GM12878 (cell line): ENCODE measurements at regions not wholly inside any gene's neighbourhood (a gene's known extent, or its start where the extent isn't known, plus 50 kb on each side); places are given as distances from the start of the nearest gene placed in this dataset.

Source experiments
- ATAC-seq: fragments of 200-7000 bp; cut with Tn5 transposase; 3 replicates; pipeline ENCODE4 v1.9.1; 2020; ENCODE audit warnings: mild to moderate bottlenecking, moderate library complexity
- BruUV-seq: library from RNA; stranded (reverse); fragments of 400-500 nt; replicated peaks from 2 replicates; lab custom pipeline; 2021; lab: Mats Ljungman, UMichigan
- CTCF ChIA-PET: fragments of 300-600 bp; sonication (Branson Sonifier 250); formaldehyde crosslinking; extraction: SDS; loops from one replicate; lab custom pipeline; 2021; ENCODE audit warnings: inconsistent platforms; lab: Yijun Ruan, JAX
- POLR2A ChIA-PET: fragments of 350-600 bp; formaldehyde crosslinking; extraction: SDS; loops from one replicate; lab custom pipeline; 2021; ENCODE audit warnings: inconsistent platforms; lab: Charles Lee
- RAD21 ChIA-PET: fragments of 300-600 bp; sonication (Branson Sonifier 250); formaldehyde crosslinking; loops from one replicate; lab custom pipeline; 2023; ENCODE audit warnings: antibody characterized with exemption; ENCODE audit not compliant: unreplicated experiment; lab: Charles Lee
- SMC1A ChIA-PET: fragments of 300-600 bp; sonication (Branson Sonifier 250); formaldehyde crosslinking; loops from one replicate; lab custom pipeline; 2023; ENCODE audit not compliant: unreplicated experiment, uncharacterized antibody; lab: Charles Lee
- DNase-seq: peaks from one replicate; pipeline ENCODE4 v3.0.0-alpha.2; 2011; ENCODE audit warnings: low read depth, low spot score
- FAIRE-seq: peaks from 3 replicates; lab custom pipeline; 2011; peaks lifted over from hg19 to GRCh38; lab: Jason Lieb, UNC
- H2AFZ ChIP-seq: 2 replicates; pipeline ENCODE4 v1.6.0; 2011; ENCODE audit warnings: low read depth, low read length, control low read depth; ENCODE audit not compliant: control insufficient read depth
- H3K27ac ChIP-seq: 2 replicates; pipeline ENCODE4 v1.5.1; 2011; ENCODE audit warnings: control low read depth; ENCODE audit not compliant: control insufficient read depth, insufficient read depth
- H3K27me3 ChIP-seq, 2 experiments: replicated peaks in 1 of 2; 2 replicates each; pipeline versions ENCODE4 v1.6.0 to v1.6.1; 2011; ENCODE audit warnings: low read length in 1 of 2; ENCODE audit not compliant: control insufficient read depth in 2 of 2, insufficient read depth in 2 of 2
- H3K36me3 ChIP-seq, 2 experiments: 2 replicates each; pipeline ENCODE4 v1.5.1; 2011; ENCODE audit warnings: low read length in 1 of 2; ENCODE audit not compliant: control insufficient read depth in 2 of 2, insufficient read depth in 2 of 2
- H3K4me1 ChIP-seq: 2 replicates; pipeline ENCODE4 v1.6.1; 2011; ENCODE audit warnings: mild to moderate bottlenecking, low read length, moderate library complexity, mixed read lengths; ENCODE audit not compliant: control insufficient read depth, insufficient read depth
- H3K4me2 ChIP-seq: 2 replicates; pipeline ENCODE4 v1.6.0; 2011; ENCODE audit warnings: control low read depth; ENCODE audit not compliant: control insufficient read depth, insufficient read depth
- H3K4me3 ChIP-seq: fragments of 200-600 bp; sonication (generic); 2 replicates; pipeline ENCODE4 v1.5.1; 2016
- H3K79me2 ChIP-seq: 2 replicates; pipeline ENCODE4 v1.6.0; 2011; ENCODE audit warnings: low read length; ENCODE audit not compliant: control insufficient read depth, insufficient read depth
- H3K9ac ChIP-seq: 2 replicates; pipeline ENCODE4 v1.8.0; 2011; ENCODE audit warnings: low read length, control low read depth, mixed read lengths; ENCODE audit not compliant: control insufficient read depth, insufficient read depth
- H3K9me3 ChIP-seq: replicated peaks from 3 replicates; pipeline ENCODE4 v1.5.1; 2011; ENCODE audit warnings: mild to moderate bottlenecking, low read length; ENCODE audit not compliant: control insufficient read depth, insufficient read depth
- H4K20me1 ChIP-seq: 2 replicates; pipeline ENCODE4 v1.6.0; 2011; ENCODE audit not compliant: control insufficient read depth, insufficient read depth
- BCLAF1 ChIP-seq: fragments of 450-650 bp; IDR thresholded peaks from 2 replicates; pipeline ENCODE4 v1.6.1; 2017; ENCODE audit warnings: antibody characterized with exemption, mild to moderate bottlenecking, moderate library complexity
- BRCA1 ChIP-seq: IDR thresholded peaks from 2 replicates; pipeline ENCODE4 v1.6.1; 2011; ENCODE audit warnings: low read depth, low read length, improper control_type of control experiment
- CBX3 ChIP-seq: fragments of 200-600 bp; sonication (generic); IDR thresholded peaks from 2 replicates; pipeline ENCODE4 v1.6.1; 2016; ENCODE audit warnings: low read depth, borderline replicate concordance
- CHD2 ChIP-seq: IDR thresholded peaks from 2 replicates; pipeline ENCODE4 v1.6.1; 2011; ENCODE audit warnings: low read depth, low read length, improper control_type of control experiment, borderline replicate concordance
- DPF2 ChIP-seq: fragments of 450-650 bp; IDR thresholded peaks from 2 replicates; pipeline ENCODE4 v1.6.1; 2017; ENCODE audit warnings: mild to moderate bottlenecking
- IRF5 ChIP-seq: fragments of 450-650 bp; IDR thresholded peaks from 2 replicates; pipeline ENCODE4 v1.6.1; 2017; ENCODE audit warnings: borderline replicate concordance
- JUND ChIP-seq: IDR thresholded peaks from 2 replicates; pipeline ENCODE4 v1.6.1; 2012; ENCODE audit warnings: low read depth, mild to moderate bottlenecking, low read length, improper control_type of control experiment, moderate library complexity
- KDM1A ChIP-seq: fragments of 200-600 bp; sonication (generic); IDR thresholded peaks from 2 replicates; pipeline ENCODE4 v1.6.1; 2016; ENCODE audit warnings: borderline replicate concordance
- NRF1 ChIP-seq: conservative IDR thresholded peaks from 2 replicates; pipeline ENCODE4 v1.6.1; 2011; ENCODE audit warnings: mild to moderate bottlenecking, low read depth, low read length, improper control_type of control experiment
- RBBP5 ChIP-seq: fragments of 200-600 bp; sonication (generic); conservative IDR thresholded peaks from 2 replicates; pipeline ENCODE4 v1.6.1; 2016
- SREBF1 ChIP-seq: IDR thresholded peaks from 2 replicates; pipeline ENCODE4 v1.6.1; 2012; ENCODE audit warnings: mild to moderate bottlenecking, low read length
- SUZ12 ChIP-seq: fragments of 200-600 bp; sonication (generic); IDR thresholded peaks from one replicate; pipeline ENCODE4 v1.6.1; 2018; ENCODE audit warnings: antibody characterized with exemption, mild to moderate bottlenecking; ENCODE audit not compliant: unreplicated experiment
- USF1 ChIP-seq: IDR thresholded peaks from 2 replicates; pipeline ENCODE4 v1.6.1; 2011; ENCODE audit warnings: borderline replicate concordance, low read depth, mild to moderate bottlenecking, moderate library complexity, mixed read lengths, low read length; ENCODE audit not compliant: insufficient read depth; ENCODE audit errors: extremely low read length
- ZNF687 ChIP-seq: fragments of 450-650 bp; IDR thresholded peaks from 2 replicates; pipeline ENCODE4 v1.6.1; 2017; ENCODE audit warnings: mild to moderate bottlenecking, moderate library complexity
- WGBS: methylation state at CpG from one replicate; pipeline ENCODE4 v1.1.6; 2016; ENCODE audit warnings: low lambda C conversion rate; ENCODE audit not compliant: insufficient replicate concordance, insufficient coverage; ENCODE audit errors: missing lambda C conversion rate; 5-methylcytosine and 5-hydroxymethylcytosine counted together
- in situ Hi-C: fragments of 300-500 bp; cut with MboI; formaldehyde crosslinking; loops from 9 replicates; pipeline ENCODE4 v1.14.3; 2018; ENCODE audit warnings: mixed read lengths
- intact Hi-C: fragments of 100-400 bp; cut with micrococcal nuclease; formaldehyde crosslinking; loops from one replicate; pipeline ENCODE4 v1.14.2; 2022; ENCODE audit not compliant: unreplicated experiment

GRCh38 chr9:105065098-105066088, 137.4 kb upstream of the ABCA1 start:
- Histone ChIP-seq H3K9me3 (no peaks in the 10 kb centered on the region), H3K79me2 (no peaks in the 10 kb centered on the region), H4K20me1 (no peaks in the 10 kb centered on the region), H3K36me3 (no peaks in the 10 kb centered on the region), H3K27ac (no peak overlapping the region), H3K9ac (no peak overlapping the region), H3K27me3 (no peaks in the 10 kb centered on the region), H3K4me1 (peaks cover 11% of the 10 kb centered on the region), H3K4me2 (no peak overlapping the region), H3K4me3 (no peak overlapping the region), H2AFZ (no peak overlapping the region)
- ChIA-PET SMC1A (no interaction called here), CTCF (interaction anchor here (0.5 kb wide), 1 partner anchor 10 kb away, joined by 4 read pairs; no protein-coding TSS in a partner anchor), RAD21 (no interaction called here), POLR2A (no interaction called here)
- no peak for ATAC-seq
- no TSS peak for BruUV-seq
- in situ Hi-C loops: no loop called here
- intact Hi-C loops: no loop called here
- DNase-seq: no peak
- TF ChIP-seq SUZ12 (no peak), CHD2 (no peak), RBBP5 (no peak), BRCA1 (no peak), USF1 (no peak), SREBF1 (no peak), IRF5 (no peak), DPF2 (no peak), NRF1 (no peak), KDM1A (no peak), ZNF687 (no peak), BCLAF1 (no peak), JUND (no peak), CBX3 (no peak)
- FAIRE-seq: no peak
- 51% methylated on average over 17 of the region's 17 CpGs for WGBS
